GM18505 (cell line): ENCODE measurements at regions not wholly inside any gene's neighbourhood (a gene's known extent, or its start where the extent isn't known, plus 50 kb on each side); places are given as distances from the start of the nearest gene placed in this dataset.

ENCODE experiments used
- ATAC-seq: cut with Tn5 transposase; IDR thresholded peaks from one replicate; pipeline ENCODE4 v1.9.1; 2021; ENCODE audit not compliant: unreplicated experiment
- POLR2A ChIP-seq: IDR thresholded peaks from 4 replicates; pipeline ENCODE4 v1.6.1; 2011; ENCODE audit warnings: borderline replicate concordance; ENCODE audit not compliant: insufficient read depth, insufficient read length; ENCODE audit errors: extremely low read depth

DNA sequence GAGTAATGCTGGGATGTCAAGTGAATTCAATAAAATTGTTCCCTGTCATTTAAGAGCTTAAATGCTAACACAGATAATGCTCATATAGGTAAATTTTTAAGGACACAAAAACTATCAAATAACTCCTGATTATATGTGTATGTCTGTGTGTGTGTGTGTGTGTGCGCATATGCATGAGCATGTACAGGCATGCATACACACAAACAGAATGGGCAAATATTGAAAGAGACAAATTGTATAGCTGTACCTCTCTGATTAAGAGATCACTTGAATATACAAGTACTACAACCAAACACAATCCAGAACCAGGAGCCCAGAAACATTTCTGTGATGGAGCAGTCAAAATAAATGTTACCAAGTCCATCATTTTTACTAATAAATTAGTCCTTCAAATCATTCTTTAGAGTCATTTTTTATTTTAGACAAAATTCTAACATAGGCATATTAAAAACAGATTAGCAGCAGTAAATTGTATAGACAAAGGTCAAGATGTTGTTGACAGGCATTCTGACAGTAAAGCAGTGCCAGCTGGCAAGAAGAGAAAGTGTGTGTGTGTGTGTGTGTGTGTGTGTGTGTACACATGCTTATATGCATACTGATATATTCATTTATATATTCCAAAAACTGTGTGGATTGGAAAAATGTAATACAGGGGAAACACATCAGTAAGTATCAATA, 145.3 kb downstream of the CD47 start:
- TF ChIP-seq POLR2A, result no peak
- no peak for ATAC-seq

- no peak for TF ChIP-seq POLR2A
- ATAC-seq, result no peak
Measured at GRCh38 chr3:107943786-107944523, 146.9 kb downstream of the CD47 start.

- TF ChIP-seq POLR2A, result no peak
- ATAC-seq, result no peak
Measured at GRCh38 chr3:107942951-107943749, 147.7 kb downstream of the CD47 start.

DNA sequence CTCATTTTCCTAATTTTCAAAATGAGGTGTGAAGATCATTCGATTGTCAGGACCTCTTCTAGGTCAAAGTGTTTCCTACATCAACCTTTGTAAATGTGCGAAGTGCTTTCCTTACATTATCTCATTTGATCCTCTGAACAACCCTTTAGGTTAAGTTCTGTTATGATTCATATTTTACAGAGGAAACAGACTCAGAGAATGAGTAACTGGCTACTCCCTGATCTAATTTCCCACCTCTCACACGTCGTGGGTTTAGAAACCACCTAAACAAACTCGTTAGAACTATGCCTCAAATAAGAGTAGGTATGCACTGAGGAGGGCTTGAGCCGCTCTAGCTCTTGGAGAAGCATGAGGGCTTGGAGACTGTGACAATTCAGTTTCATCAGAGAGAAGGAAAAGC, 148.6 kb downstream of the CD47 start:
- TF ChIP-seq POLR2A, result no peak
- no peak for ATAC-seq

- no peak for ATAC-seq
- no peak for TF ChIP-seq POLR2A
Measured at GRCh38 chr3:107939691-107940442, 151.0 kb downstream of the CD47 start.

DNA sequence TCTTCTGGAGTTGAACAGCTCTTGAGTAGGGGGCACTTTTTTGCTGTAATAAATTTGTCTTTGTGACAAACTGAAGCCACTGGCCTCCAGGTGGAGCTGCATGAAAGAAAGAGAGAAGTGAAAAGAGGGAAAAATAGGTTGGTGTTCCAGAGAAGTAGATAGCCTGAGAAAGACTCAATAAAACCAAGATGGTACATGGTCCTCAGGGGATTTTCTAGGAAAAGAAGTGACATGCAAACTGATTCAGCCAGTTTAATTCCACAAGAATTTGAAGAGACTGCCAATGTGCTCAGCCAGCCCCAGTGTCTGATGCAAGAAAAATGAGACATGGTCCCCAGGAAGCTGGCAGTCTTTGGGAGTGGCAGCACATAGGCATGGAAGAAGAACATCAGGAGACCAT, 152.7 kb downstream of the CD47 start:
- TF ChIP-seq POLR2A, result no peak
- no peak for ATAC-seq

- no peak for ATAC-seq
- TF ChIP-seq POLR2A, result no peak
Measured at GRCh38 chr3:107934808-107935207, 156.0 kb downstream of the CD47 start.

DNA sequence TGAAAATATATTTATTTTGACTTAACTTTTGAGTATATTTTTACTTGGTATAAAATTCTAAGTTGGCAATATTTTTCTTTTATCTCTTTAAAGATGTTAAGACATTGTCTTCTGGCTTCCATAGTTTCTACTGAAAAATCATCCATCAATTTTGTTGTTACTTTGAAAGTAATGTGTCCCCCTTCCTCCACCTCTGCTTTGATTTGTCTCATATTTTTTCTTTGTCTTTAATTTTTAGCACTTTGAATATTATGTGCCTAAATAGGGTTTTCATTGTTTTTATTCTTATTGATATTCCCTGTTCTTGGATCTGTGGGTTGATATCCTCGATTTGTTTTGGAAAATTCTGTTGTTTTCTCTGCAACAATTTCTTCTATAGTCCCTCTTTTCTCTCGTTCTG, 157.4 kb downstream of the CD47 start:
- ATAC-seq, result no peak
- no peak for TF ChIP-seq POLR2A

- TF ChIP-seq POLR2A, result no peak
- no peak for ATAC-seq
Measured at GRCh38 chr3:107931326-107931725, 159.5 kb downstream of the CD47 start.

DNA sequence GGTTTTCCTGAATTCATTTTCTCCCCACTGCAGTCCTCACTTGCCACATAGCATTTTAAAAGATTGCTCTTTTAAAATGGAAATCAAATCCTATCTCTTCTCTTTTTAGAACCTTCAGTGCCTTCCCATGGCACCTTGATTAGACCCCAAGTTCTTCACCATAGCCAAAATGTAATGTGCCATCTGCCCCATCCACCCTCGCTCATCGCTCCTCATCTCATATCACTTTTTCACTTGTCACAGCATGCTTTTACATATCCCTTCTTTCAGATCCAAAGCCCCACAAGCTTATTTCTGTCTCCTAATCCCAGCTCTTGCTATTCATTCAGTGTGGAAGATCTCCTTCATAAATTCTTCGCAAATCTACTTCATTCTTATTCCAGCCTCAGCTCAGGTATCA, 161.7 kb downstream of the CD47 start:
- no peak for TF ChIP-seq POLR2A
- ATAC-seq, result no peak

DNA sequence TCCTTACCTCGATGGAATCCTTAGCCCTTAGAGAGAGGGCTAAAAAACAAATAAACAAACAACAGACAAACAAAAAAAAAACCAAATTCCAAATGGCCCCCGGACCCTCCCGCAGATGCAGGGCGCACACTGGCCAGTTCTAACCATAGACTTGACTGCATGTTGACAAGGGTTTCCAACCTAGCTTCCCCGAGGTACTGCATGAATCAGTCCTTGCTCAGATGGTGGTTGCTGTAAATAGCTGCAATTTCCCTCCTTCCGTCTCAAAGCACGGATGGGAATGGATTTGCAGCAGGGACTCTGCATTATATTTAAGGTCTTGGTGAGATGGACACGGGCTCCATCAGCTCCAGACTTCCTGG, 162.8 kb downstream of the CD47 start:
- ATAC-seq, result peak; percentile 33
- no peak for TF ChIP-seq POLR2A

DNA sequence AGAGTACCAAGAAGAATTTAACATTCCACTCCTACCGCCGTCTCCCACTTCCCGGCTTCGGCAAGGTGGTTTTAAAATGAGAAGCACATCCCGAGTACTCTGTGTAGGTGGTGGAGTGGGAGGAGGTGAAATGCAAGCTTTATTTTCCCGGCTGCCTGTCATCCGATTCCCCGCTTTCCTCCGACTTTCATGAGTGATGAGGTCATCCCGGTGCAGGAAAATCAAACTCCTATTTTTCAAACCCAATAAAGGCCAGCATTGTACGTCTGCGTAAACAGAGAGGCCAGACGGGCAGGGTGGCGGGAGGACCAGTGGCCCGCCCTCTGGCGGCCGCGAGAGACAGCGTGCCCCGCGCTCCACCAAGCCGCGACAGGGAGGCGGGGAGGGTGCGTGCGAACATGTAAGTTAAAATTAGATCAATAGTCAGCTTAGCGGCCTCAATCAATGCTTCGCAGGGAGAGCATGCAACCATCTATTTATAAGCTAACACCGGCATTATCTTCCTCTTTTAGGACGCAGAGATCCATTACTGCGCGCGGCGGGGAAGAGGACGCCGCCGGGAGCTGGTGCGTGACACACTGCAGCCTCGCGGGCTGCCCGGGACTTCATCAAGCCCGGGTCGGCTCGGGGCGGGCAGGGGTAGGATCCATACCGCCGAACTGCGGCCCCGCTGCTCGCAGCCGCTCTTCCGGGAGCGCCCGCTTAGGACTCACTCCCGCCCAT, 163.3 kb downstream of the CD47 start:
- TF ChIP-seq POLR2A, result no peak
- peak; percentile 94 for ATAC-seq
